RPMI7951 (cell line): ENCODE measurements at regions not wholly inside any gene's neighbourhood (a gene's known extent, or its start where the extent isn't known, plus 50 kb on each side); places are given as distances from the start of the nearest gene placed in this dataset.

Source experiments
- DNase-seq: peaks from one replicate; pipeline ENCODE4 v3.0.0-alpha.2; 2012; ENCODE audit warnings: low read depth

DNA sequence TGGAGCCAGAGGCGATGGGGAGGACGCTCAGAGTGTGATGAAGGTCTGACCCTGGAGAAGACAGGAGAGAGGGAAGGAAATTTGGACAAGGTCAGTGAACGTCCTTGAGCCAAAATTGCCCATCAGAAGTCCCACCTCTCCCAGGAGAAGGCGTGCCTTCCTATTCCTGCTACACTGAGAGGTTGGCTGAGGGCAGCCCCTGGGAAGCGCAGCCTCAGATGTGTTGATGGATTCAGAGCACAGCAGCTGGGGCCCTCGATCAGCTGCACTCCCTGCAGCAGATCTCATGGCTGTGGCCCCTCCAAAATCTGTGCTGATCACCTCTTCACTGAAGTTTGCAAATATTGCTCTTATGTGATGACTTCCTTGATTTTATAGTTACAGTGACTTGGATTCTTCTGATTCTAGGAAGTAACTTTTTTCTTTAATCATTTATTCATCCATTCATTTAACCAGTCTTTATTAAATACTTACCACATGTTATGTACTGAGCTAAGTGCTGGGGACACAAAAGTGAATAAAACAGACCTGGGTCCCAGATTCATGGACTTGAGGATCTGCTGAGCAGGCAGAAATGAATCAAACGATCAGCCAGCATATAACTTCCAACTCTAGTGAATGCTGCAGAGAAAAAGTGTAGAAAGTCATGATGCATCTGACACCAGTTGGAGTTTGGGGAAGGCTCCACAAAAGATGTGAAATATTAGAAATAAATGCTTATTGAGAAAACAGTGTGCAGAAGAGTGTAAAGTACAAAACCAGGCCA is 69.6 kb upstream of the ARMC2 start:
- no peak for DNase-seq

DNA sequence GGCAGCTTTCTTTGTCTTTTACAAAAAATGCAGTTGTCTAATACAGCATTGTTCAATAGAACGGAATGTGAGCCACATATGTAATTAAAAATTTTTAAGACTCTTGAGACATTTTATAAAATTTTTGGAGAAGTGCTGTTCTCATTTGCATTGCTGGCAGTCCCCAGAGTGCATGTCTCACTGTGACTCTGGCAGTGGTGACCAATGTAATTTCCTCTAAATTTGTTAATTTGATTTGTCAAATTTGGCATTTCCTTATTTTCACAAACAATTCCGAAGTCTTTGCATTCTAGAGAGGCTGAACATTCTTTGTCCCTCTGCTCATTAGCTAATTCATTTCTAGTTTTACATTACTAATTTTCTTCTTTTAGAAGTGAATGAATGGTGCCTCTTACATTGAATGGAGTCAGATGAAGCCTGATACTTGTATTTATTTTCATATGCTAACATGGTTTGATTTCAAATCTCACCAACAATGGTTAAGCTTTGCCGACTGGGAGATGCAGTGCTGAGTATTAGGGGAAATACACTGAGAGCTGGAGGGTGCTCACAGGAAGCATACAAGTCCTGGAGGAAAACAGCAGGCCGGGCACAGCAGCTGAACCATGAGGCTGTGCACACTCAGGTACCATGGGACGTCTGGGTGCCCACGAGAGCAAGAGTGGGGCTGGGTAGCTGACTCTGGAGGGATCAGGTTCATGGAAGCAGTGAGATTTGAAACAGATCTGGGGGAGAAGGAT is 68.5 kb upstream of the ARMC2 start:
- no peak for DNase-seq

DNA sequence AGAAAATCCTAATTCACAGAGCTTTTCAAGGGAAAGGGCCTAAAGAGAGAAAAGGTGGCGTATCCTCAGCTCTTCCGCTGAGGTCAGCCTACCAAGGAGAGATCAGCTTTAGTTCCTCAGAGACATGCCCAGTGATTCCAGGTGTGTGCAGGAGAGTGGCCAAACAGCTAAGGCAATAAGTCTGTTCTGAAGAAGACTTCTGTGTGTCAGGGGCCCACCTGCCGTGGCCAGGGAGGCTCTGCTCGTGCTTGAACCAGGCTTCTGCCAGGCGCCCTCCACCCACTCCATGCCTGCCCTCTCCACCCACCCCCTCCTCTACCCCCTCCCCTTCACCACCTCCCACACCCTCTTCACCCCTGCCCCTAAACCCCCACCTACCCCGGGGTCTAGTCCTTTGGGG is 67.4 kb upstream of the ARMC2 start:
- no peak for DNase-seq

DNA sequence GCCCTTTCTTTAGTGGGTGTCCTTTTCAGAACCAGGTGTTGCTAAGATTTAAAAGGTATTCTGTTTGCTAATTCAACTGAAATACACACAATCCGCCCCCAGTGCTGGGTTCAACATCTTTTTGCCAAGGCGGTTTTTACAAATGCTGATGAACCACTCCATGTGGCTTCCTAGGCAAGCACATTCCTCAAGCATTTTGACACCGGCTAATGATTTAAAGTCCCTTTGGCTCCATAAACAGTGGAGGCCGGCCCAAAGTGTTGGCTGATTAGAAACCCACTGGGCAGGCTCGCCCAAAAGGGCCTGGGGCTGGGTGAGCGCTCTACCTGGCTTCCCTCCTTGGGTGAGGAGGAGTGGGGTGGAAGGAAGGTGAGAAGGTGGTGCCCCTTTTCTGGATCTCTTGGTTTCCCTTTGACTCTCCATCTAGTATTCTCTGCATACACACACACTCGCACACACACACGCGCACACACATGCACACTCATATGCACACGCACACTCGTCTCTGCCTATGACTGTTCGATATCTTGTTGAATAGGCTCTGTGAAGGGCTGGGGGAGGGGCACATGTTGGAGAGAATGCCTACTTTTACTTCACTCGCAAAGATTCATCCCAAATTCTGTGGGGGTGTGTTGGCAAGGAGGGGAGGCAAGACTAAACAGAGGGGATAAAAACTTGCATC is 66.7 kb upstream of the ARMC2 start:
- peak; percentile 16 for DNase-seq

DNA sequence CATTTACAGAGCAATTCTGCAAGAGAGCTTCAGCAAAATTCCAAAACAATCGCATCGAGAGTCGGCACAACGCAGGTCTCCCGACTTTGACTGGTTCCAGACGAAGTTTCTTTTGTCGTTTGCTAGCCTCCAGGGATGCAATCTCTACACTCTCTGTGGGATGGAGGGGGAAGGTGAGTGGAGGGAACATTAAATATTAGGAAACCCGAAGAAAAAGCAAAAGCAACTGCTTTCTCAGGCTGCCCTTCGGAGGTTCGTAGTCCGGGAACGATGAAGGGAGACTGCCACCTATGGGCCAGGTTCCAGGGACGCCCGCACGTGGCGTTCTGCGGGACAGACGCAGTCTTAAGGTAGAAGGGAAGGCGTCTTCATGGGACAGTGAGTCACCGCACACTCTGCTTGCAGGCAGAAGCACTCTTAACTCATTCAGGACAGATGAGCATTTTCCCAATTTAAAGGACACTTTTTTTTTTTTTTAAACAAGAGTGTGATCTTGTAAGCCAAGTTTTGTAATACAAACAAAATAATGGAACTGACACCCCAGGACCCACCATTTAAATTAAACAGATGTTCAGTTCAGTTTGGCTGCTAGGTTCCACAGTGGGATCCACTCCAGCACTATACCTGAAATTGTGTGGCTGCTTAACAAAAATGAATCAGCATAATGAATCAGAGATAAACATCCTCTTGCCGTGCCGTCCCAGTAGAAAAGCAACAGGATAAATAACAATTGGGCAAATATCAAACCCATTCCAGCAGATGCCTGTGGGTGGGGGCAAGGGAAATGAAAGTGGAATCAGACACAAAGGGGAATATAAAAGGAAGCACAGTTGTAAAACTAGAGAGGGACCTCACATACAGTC is 65.8 kb upstream of the ARMC2 start:
- peak; percentile 80 for DNase-seq

DNA sequence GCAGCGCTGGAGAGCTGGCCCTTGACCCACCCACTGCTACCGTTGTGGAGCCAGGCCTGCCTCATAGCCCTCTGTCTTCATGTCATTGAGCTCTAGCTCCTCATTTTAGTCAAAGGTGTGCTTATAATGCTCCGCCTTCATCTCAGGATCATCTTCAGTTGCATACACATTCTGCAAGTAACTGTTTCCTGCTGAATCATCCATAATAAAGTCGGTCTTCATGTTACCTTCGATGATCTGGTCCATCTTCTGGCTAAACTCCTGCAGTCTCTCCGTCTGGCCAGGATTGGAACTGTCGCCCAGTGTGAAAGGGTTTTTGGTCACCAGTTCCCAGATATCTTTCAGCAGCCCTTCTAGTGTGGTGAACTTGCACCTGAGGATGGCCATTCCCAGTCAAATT is 62.6 kb upstream of the ARMC2 start:
- DNase-seq: no peak

DNA sequence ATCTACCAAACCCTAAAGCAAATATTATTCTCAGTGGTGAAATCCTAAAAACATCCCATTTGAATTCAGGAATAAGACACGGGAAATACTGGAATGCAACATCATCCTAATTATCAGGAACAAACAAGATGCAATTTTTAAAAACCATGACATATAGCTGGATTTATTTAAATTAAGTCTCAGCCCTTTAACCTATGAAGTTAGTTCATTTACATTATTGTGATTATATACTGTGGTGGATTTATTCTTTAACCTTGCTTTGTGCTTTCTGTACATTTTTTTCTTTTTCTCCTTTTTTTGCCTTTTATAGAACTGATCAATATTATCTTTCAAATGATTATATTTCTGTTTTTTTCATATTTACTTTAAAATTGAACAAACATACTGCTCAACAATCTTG is 59.8 kb upstream of the ARMC2 start:
- no peak for DNase-seq

DNA sequence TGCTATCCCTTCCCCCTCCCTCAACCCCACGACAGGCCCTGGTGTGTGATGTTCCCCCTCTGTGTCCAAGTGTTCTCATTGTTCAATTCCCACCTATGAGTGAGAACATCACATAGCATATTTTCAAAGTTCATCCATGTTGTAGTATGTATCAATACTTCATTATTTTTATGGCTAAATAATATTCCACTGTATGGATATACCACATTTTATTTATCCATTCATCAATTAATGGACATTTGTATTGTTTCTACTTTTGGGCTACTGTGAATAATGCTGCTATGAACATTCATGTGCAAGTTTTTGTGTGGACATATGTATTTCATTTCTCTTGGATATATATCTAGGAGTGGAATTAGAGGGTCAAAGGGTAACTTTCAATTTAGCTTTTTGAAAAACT is 58.7 kb upstream of the ARMC2 start:
- DNase-seq: no peak

DNA sequence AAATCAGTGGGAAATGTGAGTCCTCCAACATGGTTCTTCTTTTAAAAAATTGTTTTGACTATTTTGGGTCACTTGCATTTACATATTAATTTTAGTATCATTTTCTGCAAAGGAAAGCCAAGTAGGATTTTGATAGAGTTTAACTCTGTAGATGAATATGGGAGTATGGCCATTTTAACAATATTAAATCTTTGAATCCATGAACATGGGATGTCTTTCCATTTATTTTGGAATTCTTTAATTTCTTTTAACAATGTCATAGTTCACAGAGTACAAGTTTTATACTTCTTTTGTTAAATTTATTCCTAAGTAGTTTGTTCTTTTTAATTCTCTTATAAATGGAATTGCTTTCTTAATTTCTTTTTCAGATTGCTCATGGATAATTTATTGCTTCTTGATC is 56.5 kb upstream of the ARMC2 start:
- DNase-seq: no peak

DNA sequence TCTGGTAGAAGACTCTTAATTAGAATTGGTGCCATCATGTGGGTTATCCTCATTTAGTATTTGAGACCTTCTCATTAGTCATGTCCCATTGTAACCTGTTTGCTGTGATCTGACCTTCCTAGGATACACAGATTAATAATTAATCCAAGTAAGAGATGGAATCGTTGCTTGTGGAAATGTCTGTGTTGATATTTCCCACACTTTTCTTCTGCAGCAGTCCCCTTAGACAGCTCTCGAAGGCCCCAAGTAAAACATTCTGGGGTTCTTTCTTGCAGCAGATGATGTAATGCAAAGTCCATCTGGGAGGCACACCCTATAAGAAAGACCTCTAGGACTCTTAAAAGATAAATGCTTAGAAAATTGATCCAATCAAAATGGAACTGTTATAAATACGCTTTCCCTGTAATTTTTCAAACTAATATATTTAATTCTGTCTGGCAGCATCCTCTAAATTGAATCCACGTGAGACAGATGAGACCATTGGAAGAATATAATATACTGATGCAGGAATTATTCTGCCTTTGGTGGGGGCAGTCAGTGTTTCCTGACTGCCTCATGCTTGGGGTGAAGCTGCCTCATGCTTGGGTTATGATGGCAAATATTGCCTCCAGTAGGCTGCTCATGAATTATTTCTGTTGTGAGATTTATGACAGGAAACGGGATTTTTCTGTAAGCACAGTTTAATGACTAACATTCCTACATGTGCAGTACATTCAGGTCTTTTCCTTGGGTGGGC is 54.5 kb upstream of the ARMC2 start:
- DNase-seq: no peak

DNA sequence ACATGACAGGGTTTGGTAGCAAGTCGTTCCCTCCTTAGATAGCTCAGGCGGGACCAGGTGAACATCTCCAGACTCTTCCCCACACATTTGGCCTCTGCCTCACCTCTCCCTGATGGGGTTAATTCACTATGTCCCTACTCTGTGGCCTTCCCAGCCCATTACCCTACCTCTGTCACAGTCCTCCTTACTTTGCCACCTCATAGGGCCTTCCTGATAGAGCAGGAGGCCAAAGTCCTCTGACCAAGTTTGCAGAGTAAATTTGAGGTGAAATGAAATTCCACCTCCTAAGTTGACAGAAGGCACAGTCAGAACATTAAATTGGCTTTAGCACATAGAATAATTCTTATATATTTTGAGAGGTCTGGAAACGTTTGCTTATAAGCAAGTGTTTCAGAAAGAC is 53.1 kb upstream of the ARMC2 start:
- DNase-seq: no peak

DNA sequence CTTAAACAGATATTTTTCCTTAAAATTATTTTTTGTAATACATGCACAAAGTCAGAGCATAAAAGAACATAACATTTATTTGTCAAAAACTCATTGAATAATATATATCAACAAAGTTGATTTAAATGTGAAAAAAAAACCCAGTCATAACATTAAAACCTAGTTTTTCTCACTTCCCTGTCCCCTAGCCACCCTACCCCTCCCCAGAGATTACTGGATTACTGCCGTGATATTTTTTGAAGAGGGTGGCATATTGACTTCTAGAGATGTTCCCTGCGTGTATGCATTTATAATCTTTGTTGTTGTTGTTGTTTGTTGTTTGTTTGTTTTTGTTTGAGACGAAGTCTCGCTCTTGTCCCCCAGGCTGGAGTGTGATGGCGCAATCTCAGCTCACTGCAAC is 52.4 kb upstream of the ARMC2 start:
- DNase-seq: no peak

DNA sequence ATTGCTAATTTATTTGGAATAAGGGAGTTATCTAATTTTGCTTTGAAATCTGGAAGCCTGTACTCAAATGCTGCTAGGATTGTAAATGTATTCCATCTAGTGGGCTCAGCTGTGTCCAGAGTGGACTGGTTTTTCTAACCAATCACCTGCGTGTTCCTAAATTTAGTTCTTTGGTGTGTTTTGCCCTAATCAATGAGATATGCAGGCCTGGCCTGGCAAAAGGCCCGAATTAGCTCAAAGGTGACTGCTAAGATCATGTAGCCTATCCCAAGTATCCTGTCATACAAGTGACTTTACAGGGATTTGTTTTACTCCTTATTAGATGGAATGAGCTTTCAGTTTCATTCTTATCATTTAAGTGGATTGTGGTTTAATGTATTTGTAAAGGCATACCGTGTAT is 51.3 kb upstream of the ARMC2 start:
- no peak for DNase-seq

DNA sequence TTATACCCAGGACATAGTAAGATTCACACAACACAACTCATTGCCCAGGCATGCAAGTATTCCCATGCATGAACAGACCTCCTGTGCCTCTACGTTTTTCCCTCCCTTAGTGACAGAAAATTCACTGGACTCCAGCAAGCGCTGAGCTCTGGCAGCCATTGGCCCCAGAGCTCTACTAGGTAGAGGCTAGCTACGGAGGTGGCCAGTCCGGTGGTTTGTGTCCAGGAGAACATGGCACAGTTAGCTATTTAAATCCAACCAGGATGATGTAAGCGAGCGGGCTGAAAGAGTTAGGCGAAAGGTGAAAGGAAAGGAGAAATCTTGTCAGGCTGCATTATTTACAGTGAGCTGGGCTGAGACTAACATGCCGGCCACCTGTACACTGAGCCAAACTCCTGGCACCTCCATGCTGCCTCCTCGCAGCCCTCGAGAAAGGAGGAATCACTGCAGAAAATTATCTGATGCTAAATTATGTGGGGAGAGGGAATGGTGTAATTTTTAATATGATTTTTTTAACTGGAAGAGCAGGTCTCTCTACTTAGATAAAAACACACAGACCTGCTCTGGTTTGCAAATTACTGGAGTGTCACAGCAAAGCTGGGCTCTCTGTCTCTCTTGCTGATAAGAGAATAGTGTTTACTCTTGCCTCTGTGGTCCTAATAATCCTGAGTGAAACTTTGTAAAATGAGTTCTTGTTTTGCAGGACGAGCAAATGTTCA is 50.1 kb upstream of the ARMC2 start:
- no peak for DNase-seq
